ENCODE measurements at regions not wholly inside any gene's neighbourhood (a gene's known extent, or its start where the extent isn't known, plus 50 kb on each side); places are given as distances from the start of the nearest gene placed in this dataset.

DNA sequence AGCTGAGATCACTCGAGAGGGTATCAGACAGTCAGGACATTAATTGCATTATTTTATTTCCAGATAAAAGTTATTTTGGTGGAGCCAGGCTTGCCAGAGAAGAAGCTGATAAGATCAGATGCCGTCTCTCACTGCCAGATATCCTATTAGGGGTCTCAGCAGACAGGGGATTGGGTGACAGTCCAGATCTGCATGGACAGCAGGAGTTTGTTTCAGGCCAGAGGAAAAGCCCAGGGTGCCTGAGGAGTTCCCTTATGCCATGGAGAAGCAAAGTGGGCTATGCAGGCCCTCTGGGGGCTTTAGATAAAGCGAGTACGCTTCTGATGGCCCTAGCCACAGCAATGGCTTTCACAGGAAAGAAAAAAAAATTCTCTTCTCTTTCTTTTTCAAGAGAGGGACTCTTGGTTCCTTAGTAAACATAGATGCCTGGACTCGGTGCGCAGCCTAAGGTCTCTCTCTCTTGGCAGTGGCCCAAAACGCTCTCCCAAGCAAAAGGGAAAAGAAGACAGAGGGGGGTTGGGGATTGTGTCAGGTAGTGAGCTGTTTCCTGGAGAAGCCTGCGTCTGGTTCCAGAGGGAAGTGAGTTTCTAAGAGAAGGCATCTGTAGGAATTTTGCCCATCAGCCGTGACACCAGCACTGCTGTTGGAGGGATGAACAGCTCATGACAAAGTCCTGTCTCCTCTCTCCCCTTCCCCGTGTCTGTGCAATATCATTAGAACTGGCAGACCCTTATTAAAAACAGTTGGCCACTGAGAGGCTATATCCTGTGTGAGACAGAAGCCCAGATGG is 166.3 kb upstream of the FOXF1 start:
- TF ChIP-seq, protein P1, sequence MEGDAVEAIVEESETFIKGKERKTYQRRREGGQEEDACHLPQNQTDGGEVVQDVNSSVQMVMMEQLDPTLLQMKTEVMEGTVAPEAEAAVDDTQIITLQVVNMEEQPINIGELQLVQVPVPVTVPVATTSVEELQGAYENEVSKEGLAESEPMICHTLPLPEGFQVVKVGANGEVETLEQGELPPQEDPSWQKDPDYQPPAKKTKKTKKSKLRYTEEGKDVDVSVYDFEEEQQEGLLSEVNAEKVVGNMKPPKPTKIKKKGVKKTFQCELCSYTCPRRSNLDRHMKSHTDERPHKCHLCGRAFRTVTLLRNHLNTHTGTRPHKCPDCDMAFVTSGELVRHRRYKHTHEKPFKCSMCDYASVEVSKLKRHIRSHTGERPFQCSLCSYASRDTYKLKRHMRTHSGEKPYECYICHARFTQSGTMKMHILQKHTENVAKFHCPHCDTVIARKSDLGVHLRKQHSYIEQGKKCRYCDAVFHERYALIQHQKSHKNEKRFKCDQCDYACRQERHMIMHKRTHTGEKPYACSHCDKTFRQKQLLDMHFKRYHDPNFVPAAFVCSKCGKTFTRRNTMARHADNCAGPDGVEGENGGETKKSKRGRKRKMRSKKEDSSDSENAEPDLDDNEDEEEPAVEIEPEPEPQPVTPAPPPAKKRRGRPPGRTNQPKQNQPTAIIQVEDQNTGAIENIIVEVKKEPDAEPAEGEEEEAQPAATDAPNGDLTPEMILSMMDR (IDR thresholded peaks at IDR 0.05) = no peak
- TF ChIP-seq POLR2A (IDR thresholded peaks at IDR 0.05) = no peak

Measured in testis (tissue), 2 donors.